BE2C (cell line): ENCODE measurements at regions not wholly inside any gene's neighbourhood (a gene's known extent, or its start where the extent isn't known, plus 50 kb on each side); places are given as distances from the start of the nearest gene placed in this dataset.

Source experiments
- DNase-seq: peaks from one replicate; pipeline ENCODE4 v3.0.0-alpha.2; 2020
- H3K27me3 ChIP-seq: fragments of 250-450 bp; sonication (Bioruptor Pico); 2 replicates; pipeline ENCODE4 v1.5.1; 2020; ENCODE audit warnings: mild to moderate bottlenecking
- H3K36me3 ChIP-seq: fragments of 250-450 bp; sonication (Bioruptor Pico); 2 replicates; pipeline ENCODE4 v1.5.1; 2020; ENCODE audit warnings: mild to moderate bottlenecking
- H3K4me1 ChIP-seq: fragments of 250-450 bp; sonication (Bioruptor Pico); 2 replicates; pipeline ENCODE4 v1.5.1; 2020
- H3K4me3 ChIP-seq: 2 replicates; pipeline ENCODE4 v1.5.1; 2011; ENCODE audit warnings: low read depth, low read length
- H3K9me3 ChIP-seq: fragments of 250-450 bp; sonication (Bioruptor Pico); 2 replicates; pipeline ENCODE4 v1.5.1; 2020
- CTCF ChIP-seq: IDR thresholded peaks from 2 replicates; pipeline ENCODE4 v1.5.1; 2012; ENCODE audit warnings: mild to moderate bottlenecking, low read depth, low read length

GRCh38 chr3:140823106-140823505 lies 118.5 kb upstream of the SLC25A36 start:
- no peak for TF ChIP-seq CTCF

GRCh38 chr3:140827894-140828293 lies 113.7 kb upstream of the SLC25A36 start:
- no peaks in the 10 kb centered on the region for H3K9me3 ChIP-seq
- DNase-seq, result no peak
- no peak overlapping the region for H3K4me3 ChIP-seq
- no peaks in the 10 kb centered on the region for H3K36me3 ChIP-seq
- H3K4me1 ChIP-seq, result no peaks in the 10 kb centered on the region
- TF ChIP-seq CTCF, result no peak
- H3K27me3 ChIP-seq, result peaks cover 31% of the 10 kb centered on the region

More at GRCh38 chr3:140823106-140823505, 118.5 kb upstream of the SLC25A36 start:
- no peaks in the 10 kb centered on the region for H3K4me1 ChIP-seq
- no peak for DNase-seq
- no peak overlapping the region for H3K4me3 ChIP-seq
- H3K27me3 ChIP-seq, result no peaks in the 10 kb centered on the region; the same call in 1 of the 2 replicates
- H3K36me3 ChIP-seq, result no peaks in the 10 kb centered on the region
- H3K9me3 ChIP-seq, result no peaks in the 10 kb centered on the region; the same call in 1 of the 2 replicates

GRCh38 chr3:140828585-140828984 lies 113.1 kb upstream of the SLC25A36 start:
- H3K4me3 ChIP-seq, result no peak overlapping the region
- H3K27me3 ChIP-seq, result peaks cover 34% of the 10 kb centered on the region

GRCh38 chr3:140829796-140830195 lies 111.8 kb upstream of the SLC25A36 start:
- Histone ChIP-seq H3K27me3 (peaks cover 44% of the 10 kb centered on the region), H3K36me3 (no peaks in the 10 kb centered on the region), H3K4me1 (no peaks in the 10 kb centered on the region), H3K9me3 (no peaks in the 10 kb centered on the region), H3K4me3 (no peak overlapping the region)
- no peak for TF ChIP-seq CTCF
- DNase-seq, result no peak

More at GRCh38 chr3:140828585-140828984, 113.1 kb upstream of the SLC25A36 start:
- Histone ChIP-seq H3K9me3 (no peaks in the 10 kb centered on the region), H3K36me3 (no peaks in the 10 kb centered on the region), H3K4me1 (no peaks in the 10 kb centered on the region)
- TF ChIP-seq CTCF, result no peak
- DNase-seq, result no peak

- H3K36me3 ChIP-seq, result no peaks in the 10 kb centered on the region
- no peaks in the 10 kb centered on the region for H3K4me1 ChIP-seq
- no peaks in the 10 kb centered on the region for H3K9me3 ChIP-seq
- no peak overlapping the region for H3K4me3 ChIP-seq
- peaks cover 49% of the 10 kb centered on the region for H3K27me3 ChIP-seq
- no peak for DNase-seq
- TF ChIP-seq CTCF, result no peak
These were observed 111.2 kb upstream of the SLC25A36 start for GRCh38 chr3:140830391-140830790.

GRCh38 chr3:140832883-140833282 lies 108.8 kb upstream of the SLC25A36 start:
- TF ChIP-seq CTCF, result no peak
- H3K4me3 ChIP-seq, result no peak overlapping the region
- no peaks in the 10 kb centered on the region for H3K9me3 ChIP-seq
- peaks cover 59% of the 10 kb centered on the region for H3K27me3 ChIP-seq
- no peaks in the 10 kb centered on the region for H3K4me1 ChIP-seq
- DNase-seq, result no peak
- no peaks in the 10 kb centered on the region for H3K36me3 ChIP-seq
